Ureter (tissue), 1 donor: ENCODE measurements at regions not wholly inside any gene's neighbourhood (a gene's known extent, or its start where the extent isn't known, plus 50 kb on each side); places are given as distances from the start of the nearest gene placed in this dataset.

Experiments used
- DNase-seq: peaks from one replicate; pipeline ENCODE4 v3.0.0-alpha.2; 2020; ENCODE audit warnings: low spot score
- donor health status: DM: yes; HTN: yes; CAD: no.

DNA sequence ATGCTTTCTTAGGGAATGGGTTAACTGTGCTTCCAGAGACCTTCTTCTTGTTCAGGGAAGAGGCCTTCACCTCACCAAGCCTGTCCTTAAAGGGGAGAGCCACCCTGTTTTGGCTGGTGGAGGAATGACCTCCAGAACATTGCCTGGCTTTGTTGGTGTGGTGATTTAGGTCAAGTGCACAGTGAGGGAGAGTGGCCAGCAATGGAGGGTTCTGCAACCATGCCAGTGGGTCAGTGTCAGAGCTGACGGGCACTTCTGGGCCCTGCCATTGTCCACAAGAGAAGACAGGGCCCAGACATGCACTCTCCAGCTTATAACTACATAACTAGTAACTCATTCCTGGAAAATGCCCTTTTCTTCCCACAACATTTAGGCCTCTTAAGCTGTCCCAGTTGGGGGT is 238.5 kb upstream of the AKR1E2 start:
- DNase-seq, result no peak

DNA sequence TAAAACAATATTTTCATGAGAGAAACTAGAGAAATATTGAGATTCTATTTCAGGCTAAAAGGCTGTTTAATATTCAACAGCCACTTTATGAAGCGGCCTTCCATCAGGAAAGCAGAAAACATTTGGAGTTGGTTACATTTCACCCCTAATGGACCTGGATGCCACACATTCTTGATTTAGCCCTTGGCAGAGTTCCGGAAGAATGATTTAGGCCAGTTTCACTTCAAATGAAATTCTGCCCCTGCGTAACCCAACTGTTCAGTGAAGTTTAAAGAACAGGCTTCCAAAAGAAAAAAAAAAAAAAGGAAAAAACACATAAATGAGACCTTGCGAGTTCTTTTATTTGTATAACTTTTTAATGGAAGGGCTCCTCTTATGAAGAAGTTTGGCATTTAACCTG is 239.2 kb upstream of the AKR1E2 start:
- DNase-seq, result no peak

DNA sequence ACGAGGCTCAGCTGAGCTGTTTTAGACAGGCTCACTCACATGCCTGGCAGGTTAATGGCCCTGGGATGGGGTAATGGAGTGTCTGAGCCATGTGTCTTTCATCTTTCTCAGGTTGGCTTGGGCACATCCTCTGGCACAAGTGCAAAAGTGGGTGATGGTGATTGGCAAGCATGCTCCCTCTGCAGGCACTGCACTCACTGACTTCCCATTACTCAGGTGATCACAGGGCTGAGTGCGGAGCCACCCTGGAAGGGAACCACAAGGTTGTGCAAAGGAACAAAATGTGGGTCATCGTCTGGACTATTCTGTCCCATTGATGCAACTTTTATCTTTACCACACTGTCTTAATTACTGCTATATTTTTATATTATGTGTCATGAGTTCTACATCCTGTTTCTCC is 244.1 kb upstream of the AKR1E2 start:
- DNase-seq, result no peak

DNA sequence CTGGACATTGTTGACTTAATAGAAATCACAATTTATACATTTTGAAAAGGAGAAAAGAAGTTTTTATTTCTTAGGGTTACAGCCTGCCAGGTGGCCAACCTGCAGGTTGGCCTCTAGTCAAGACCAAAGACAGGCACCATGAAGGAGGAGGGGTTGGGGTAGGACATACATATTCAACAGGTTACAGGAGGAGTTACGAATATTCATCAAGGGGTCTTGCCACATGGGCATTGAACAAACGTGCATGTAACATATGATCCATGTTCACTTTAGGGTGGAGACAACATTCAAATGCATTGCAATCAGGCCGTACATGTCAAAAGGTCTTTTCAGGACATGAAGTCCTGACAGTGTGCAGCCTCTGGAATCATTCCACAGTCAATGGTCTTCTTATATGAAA is 246.2 kb upstream of the AKR1E2 start:
- no peak for DNase-seq

DNA sequence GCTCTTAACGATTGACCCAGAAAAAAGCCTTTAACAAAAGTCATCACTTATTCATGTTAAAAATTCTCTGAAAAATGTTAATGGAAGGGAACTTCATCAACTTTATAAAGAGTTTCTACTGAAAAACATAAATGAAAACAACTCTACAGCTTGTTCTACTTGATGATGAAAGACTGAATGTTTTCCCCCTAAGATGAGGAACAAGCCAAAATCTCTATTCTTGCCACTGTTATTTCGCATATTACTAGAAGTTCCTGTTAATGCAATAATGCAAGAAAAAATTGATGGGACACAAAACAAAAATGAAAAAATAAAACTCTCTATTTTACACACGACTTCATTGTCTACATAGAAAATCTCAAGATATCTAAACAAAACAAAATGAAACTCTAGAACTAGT is 249.8 kb upstream of the AKR1E2 start:
- DNase-seq, result no peak

DNA sequence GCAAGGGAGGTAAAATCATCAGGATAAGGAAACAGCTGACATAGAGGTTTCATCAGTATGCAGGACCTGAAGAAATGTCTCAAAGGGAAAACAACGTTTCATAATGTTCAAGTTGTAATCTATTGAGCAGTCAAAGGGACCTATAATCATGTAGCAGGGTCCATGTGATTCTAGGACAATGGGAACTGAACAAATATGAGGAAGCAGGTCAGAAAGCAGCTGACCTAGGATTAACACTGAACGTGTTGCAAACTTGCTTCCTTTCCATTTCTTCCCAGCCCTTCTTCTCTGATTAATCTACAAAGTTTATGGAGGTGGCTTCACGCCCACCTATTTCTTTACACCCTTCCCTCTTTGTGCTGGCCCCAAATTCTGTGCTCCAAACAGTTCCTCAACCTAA is 256.9 kb upstream of the AKR1E2 start:
- no peak for DNase-seq

DNA sequence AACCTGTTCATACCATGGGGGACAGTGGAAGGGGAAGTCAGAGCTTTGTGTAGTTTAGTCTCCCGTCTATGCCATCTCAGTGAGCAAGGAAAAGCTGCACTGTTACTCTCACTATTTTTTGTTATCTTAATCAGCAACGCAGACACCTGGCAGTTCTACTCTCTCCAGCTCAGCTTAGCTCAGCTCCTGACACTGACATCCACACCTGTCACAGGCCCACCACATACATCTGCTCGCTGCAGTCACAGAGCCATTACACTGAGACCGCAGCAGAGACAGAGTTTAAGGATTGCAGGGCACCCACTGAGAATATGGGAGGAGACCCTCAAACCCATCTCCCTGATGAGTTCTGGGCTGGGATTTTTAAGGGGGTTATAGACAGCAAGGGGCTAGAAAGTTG is 257.3 kb upstream of the AKR1E2 start:
- DNase-seq, result no peak

DNA sequence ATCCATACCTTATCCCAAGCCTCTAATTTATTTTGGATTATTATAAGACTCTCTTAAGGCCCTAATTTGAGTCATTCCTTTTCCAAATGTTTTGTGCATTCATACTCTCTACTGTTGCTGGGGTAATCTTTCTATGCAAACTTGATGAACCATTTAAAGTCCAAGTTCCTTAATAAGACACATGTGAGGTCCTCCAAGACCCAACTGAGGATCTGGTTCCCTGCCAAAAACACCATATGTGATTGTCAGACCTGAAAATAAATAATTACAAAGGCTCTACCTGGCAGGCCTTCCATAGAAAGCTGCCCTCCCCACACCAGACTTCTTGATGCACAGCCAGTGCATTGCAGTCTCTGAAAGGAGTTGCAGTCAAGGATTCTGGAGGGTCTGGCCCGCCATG is 257.9 kb upstream of the AKR1E2 start:
- no peak for DNase-seq

DNA sequence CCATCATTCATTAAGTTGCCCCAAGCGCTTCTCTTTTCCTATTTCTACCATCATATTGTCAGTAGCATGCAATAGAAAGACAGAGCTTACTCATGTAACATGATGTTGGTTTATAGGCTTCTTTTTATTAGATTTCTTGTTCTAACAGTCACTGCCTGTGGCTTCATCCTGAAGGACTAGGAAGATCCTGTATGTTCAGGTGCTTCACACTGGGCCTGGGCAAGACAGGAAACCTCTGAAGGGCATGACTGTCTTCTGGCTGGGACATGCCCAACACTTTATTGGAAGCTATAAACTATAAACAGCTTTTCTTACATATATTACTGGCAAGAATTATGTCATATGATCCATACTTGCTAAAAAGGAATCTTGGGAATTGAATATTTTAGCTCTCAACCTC is 258.4 kb upstream of the AKR1E2 start:
- DNase-seq, result no peak

DNA sequence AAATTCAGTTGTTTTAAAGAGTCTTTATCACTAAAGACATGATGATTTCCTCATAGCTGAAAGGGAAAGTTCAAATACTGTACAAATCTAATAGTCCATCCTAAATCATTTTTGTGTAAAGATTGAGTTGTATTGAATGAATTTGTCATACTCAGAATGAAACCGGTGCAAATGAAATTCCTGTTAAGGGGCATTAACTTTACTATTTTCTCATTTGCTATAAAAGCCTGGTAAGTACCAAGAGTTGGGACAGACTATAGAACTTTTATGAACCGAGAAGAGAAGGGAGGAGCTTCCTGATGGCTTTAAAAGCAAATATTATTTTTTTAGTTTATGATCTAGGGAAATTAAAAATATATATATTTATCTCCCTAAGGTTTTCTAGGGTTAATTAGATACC is 260.0 kb upstream of the AKR1E2 start:
- no peak for DNase-seq

DNA sequence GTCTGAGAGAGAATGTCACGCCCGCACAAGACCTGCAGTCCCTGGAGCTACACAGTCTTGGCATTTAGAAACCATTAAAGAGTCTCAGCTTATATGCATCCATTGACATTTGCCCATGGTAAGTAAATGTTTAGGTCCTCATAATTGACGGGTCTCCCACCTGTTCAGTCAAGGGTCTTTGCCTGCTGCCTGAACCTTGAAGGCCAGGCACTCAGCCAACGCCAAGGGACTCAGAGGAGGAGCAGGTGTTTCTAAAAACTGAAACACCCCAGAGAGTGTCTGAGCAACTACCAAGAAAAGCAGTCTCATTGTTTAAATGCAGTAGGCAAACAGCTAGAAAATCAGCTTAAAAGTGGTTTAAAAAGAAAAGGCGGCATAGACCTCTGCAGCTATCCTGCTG is 264.7 kb upstream of the AKR1E2 start:
- DNase-seq, result no peak

DNA sequence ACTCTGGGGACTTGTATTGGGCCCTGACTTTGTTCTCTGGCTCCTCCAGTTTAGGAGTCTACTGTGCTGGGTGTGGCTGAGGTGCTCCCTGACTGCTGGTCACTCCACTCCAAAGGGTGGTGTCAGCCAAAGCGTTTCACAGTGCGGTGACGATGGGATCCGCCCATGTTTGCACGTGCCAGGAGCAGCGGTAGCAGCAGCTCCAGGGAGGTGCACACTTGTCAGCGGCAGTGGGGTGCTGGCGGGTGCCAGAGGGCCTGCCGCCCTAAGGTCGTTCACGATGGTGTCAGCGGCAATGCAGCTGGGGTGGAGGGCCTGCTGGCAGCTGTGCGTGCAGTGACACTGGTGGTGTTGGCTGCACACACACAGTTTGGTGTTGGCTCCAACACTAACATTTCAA is 268.5 kb upstream of the AKR1E2 start:
- no peak for DNase-seq

DNA sequence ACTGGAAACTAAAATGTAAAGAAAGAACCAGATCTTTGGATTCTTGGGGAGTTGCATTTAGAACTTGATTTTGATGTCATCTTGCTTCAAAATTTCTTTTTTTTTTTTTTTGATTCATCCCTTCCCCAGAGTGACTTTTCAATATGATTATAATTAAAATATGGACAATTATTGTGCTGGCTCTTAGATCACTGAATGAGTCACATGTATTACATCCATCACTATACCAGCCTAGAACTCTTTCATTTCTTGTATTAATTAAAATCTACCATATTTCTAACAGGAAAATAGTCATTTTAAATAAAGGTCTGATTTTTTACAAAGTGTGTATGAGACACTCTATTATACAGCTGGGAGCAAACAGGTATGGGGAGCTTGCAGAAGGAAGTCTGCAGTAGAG is 269.5 kb upstream of the AKR1E2 start:
- no peak for DNase-seq

DNA sequence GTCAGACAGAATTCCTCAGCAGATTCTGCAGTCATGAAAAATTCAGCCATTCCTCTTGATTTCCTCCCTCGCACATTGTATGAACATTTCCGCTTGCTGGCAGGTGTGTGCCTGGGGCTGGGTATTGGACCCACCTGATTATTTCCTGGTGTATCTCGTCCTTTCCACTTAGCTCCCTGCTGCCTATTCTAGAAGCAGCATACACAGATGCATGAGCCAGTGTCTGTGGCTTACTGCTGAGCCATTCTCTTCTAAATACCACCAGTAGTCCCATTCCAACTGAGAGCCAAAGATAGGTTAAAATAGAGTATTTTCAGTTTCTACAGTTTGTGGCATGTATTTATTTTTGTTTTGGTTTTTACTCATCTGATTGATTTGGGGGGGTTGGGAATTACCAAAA is 270.1 kb upstream of the AKR1E2 start:
- DNase-seq, result no peak

DNA sequence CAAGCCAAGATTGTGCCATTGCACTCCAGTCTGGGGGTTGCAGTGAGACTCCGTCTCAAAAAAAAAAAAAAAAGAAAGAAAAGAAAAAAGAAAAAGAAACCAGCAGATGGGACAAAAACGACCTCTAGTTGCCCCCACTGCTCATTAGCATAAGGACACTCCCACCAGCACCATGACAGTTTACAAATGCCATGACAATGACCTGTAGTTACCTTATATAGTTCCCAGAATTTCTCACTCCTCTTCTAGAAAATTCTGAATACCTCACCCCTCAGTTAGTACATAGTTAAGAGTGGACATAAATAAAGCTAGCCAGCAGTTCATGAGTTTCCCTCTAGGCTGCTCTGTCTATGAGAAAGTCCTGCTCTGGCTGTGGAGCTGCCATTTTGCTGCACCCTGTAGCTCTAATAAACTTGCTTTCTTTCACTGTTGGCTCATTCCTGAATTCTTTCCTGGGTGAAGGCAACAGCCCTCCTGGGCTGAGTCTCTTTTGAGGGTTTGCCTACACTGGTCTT is 276.8 kb upstream of the AKR1E2 start:
- DNase-seq, result no peak

DNA sequence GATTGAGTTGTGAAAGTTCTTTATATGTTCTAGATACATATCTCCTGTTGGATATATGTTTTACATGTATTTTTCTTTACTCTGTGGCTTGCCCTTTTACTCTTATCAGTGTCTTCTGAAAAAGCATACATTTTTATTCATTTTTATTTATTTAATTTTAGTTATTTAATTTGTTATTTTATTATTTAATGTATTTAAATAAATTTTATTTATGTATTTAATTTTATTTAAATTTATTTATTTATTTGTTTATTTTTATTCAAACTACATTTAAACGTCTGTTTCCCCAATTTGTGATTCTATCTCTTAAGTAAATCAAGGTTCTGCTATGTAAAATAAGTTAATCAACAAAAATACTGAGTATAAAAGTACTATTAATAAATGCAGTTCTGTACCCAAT is 279.1 kb upstream of the AKR1E2 start:
- DNase-seq, result no peak

DNA sequence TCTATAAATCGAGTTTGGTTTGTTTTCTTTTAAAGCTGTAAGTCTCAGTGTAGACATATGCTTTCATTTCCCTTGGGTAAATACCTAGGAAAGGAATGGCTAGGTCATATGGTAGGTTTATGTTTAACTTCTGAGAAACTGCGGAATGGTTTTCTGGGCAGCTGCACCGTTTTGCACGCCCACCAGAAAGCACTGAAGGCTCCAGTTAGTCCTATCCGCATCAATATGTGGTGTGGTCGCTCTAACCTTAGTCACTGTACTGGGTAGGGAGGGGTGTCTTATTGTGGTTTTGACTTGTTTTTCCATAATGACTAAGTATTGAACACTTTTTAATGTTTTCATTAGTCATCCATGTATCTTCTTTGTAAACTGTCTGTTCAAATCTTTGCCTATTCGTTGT is 279.5 kb upstream of the AKR1E2 start:
- no peak for DNase-seq

DNA sequence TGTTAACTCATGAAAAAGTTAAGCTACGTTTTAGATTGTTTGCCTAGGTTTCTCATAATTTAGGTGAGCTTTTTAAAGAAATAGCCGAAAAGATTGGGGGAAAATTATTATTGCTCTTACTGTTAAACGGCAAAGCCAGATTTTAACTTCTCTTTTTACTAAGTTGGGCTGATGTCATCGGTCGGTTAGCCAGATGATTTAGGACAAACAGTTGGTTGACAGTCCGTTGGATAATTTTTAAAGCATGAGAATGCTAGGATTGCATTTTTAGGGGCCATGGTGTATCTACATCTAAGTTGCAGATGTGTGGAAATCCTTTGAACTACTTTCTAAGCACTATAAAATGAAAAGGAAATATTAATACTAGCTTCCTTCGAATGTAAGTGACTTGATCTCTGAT is 280.9 kb upstream of the AKR1E2 start:
- DNase-seq, result no peak

DNA sequence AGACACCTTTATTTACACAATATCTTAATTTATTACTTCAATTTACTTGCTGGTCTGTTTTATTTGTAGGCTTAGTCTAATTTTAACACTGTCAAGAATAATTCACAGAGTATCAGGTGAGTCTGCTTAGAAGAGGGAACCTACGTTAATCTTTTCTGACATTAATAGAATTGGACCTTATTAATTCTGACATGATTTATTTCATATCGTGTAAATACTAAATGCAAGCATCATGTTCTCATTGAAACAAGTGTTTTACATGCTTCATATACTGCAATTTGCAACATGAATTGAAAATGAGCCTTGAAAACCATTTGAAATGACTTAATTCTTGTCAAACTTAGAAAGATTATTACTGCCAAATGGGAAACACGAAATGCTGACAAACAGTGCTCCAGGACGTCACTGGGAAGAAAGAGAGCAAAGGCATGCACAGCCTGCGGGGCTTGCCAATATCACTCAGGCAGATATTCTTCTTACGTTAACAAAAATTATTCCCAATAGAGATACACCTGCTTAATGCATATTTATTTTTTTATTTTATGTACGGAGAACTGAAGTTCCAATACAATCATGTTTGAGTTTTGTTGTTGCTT is 282.0 kb upstream of the AKR1E2 start:
- DNase-seq, result no peak

DNA sequence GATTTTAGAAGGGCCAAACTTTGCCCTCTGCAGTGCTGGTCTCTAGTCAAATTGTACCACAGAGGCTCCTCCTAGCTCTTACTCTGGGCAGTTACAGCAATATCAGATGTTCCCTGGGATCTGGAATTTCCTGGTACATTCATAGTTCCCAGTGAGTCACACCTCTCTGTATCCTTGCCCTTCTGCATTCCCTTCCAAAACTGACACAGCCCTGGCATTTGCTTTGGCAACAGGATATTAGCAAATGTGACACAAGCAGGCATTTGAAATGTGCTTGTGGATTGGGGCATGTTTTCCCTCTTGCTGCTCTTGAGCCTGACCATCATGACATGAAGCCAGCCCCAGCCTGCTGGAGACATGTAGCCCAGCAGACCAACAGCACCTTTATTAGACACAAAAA is 284.7 kb upstream of the AKR1E2 start:
- no peak for DNase-seq

DNA sequence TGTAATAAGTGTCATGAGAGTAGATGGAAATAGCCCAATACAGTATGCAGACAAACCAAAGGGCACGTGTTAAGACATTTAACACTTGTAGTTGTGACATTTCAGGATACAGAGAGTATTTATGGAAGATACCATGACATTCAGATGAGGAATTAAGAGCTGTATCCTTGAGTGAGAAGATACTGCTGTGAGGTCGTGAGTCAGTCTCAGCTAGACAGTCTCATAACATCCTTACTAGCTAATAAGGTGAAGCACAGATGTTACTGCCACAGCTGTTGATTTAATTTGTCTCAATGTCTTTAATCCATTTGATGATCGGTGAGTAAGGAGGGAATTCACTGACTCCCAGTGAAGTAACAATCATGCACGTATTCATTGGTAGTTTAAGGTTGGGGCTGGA is 288.0 kb upstream of the AKR1E2 start:
- DNase-seq, result no peak

DNA sequence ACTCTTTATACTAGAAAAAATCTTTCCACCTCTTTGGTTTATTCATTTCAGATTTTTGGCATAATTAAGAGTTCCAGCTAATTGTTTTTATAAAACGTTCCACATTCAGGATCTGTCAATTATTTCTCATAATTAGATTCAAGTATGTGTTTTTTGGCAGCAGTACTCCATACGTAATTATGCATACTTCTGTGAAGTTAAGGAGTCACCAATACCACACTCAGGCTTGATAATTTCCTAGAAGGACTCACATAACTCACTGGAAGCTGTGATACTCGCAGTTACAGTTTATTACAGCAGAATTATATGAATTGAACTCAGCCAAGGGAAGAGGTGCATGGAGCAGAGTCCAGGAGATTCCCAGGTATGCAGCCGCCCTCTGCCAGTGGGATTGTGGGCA is 290.5 kb upstream of the AKR1E2 start:
- no peak for DNase-seq

DNA sequence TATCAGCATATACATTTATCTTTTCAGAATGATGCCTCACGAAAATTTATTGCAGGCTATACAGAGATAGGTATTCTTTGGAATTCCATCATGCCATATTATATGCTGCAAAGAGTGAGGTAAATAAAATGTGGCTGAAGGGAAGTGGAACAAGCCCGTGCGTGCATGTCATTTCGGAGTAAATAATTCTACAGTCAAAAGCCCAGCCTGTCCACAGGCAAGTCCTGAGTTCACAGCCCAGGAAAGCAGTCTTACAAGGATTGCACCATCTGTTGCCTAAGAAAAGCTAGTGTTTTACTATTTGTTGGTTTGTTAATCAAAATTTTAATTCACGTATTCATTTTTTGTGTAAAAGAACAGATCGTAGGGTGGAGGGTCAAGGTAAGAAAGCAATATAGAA is 292.4 kb upstream of the AKR1E2 start:
- no peak for DNase-seq

DNA sequence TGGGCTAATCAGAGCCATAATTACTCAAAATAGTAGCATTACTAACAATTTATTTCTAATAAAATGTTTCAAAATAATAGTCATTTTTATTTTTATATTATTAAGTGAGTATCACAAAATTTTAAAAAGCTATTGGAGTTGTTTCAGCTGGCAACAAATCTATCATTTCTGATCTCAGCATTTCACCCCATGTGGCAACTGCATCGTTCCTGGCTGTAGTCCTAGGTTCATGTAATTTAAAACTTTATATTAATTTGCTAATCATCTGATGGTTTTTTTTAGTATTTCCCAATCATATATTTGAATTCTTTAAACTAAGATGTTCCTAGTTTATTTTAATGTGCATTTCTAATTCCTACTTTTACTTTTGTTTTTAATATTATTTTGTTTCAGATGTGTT is 293.0 kb upstream of the AKR1E2 start:
- DNase-seq, result no peak

DNA sequence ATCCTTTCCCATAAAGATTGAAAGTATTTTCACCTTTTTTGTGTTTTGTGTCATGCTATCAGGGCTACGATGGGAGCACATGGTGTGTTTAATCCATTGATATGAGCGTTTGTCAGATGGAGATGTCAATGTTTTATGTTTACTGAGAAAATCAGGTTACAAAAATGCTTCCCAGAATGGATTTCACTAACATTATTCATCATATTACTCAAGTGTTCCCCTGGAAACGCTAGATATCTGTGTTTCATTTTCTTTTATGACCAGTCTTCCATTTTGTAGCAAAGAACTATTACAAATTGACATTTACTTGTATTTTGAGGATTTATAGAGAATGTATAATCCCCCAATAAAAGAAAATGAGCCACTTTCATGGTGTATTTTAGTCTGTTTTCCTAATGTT is 293.5 kb upstream of the AKR1E2 start:
- DNase-seq, result no peak
